HCT116 (cell line): ENCODE measurements at regions not wholly inside any gene's neighbourhood (a gene's known extent, or its start where the extent isn't known, plus 50 kb on each side); places are given as distances from the start of the nearest gene placed in this dataset.

Source experiments
- CTCF ChIP-seq, 3 experiments: fragments of 200-600 bp in 1 of 3; sonication (generic) in 1 of 3; IDR thresholded peaks in 2 of 3; conservative IDR thresholded peaks in 1 of 3; 2 replicates each; pipeline ENCODE4 v1.5.1; 2012 to 2017; ENCODE audit warnings: low read depth in 2 of 3, low read length in 2 of 3, antibody characterized with exemption in 1 of 3, borderline replicate concordance in 1 of 3, control low read depth in 1 of 3, mild to moderate bottlenecking in 1 of 3, mixed read lengths in 1 of 3, mixed run types in 1 of 3, moderate library complexity in 1 of 3; ENCODE audit not compliant: insufficient read depth in 1 of 3
- ELF1 ChIP-seq: IDR thresholded peaks from 2 replicates; pipeline ENCODE4 v1.6.1; 2012; ENCODE audit warnings: low read depth, borderline replicate concordance
- EZH2 ChIP-seq: fragments of 200-600 bp; sonication (generic); IDR thresholded peaks from 2 replicates; pipeline ENCODE4 v1.6.1; 2017; ENCODE audit warnings: antibody characterized with exemption, mixed run types
- FOSL1 ChIP-seq: IDR thresholded peaks from 2 replicates; pipeline ENCODE4 v1.6.1; 2012; ENCODE audit warnings: low read depth
- MAX ChIP-seq: IDR thresholded peaks from 2 replicates; pipeline ENCODE4 v1.6.1; 2012
- POLR2A ChIP-seq: IDR thresholded peaks from 2 replicates; pipeline ENCODE4 v1.7.0; 2011; ENCODE audit warnings: borderline replicate concordance; ENCODE audit not compliant: insufficient read depth, insufficient read length; ENCODE audit errors: extremely low read depth
- POLR2AphosphoS5 ChIP-seq: IDR thresholded peaks from 2 replicates; pipeline ENCODE4 v1.6.1; 2011; ENCODE audit warnings: mild to moderate bottlenecking, low read depth, low read length, moderate library complexity
- RAD21 ChIP-seq: IDR thresholded peaks from 2 replicates; pipeline ENCODE4 v1.6.1; 2012; ENCODE audit warnings: low read depth, mild to moderate bottlenecking
- REST ChIP-seq: IDR thresholded peaks from 2 replicates; pipeline ENCODE4 v1.6.1; 2012; ENCODE audit warnings: low read depth
- SIN3A ChIP-seq: IDR thresholded peaks from 2 replicates; pipeline ENCODE4 v1.6.1; 2012; ENCODE audit warnings: low read depth
- SRF ChIP-seq: IDR thresholded peaks from 2 replicates; pipeline ENCODE4 v1.6.1; 2012; ENCODE audit warnings: low read depth
- ZNF274 ChIP-seq: fragments of 200-500 bp; sonication (Bioruptor generic); IDR thresholded peaks from 2 replicates; pipeline ENCODE4 v1.6.1; 2014; ENCODE audit warnings: mild to moderate bottlenecking, low read depth, low read length, inconsistent platforms

GRCh38 chr1:240004086-240004749 lies 87.5 kb upstream of the FMN2 start:
- TF ChIP-seq MAX: no peak
- peak in 2 of 3 experiments; percentile 61 to 75; a peak in 4 of 6 replicates for TF ChIP-seq CTCF (IDR thresholded peaks at IDR 0.05 in 2 of 3, conservative IDR thresholded peaks at IDR 0.05 in 1 of 3; ENCODE audit: borderline replicate concordance in 1 of 3, insufficient read depth in 1 of 3, low read depth in 2 of 3, low read length in 2 of 3)
- no peak for TF ChIP-seq POLR2A
- TF ChIP-seq SIN3A: no peak
- TF ChIP-seq FOSL1: no peak
- TF ChIP-seq POLR2AphosphoS5: no peak
- TF ChIP-seq EZH2: no peak
- no peak for TF ChIP-seq ZNF274
- TF ChIP-seq RAD21: no peak
- TF ChIP-seq ELF1: no peak
- TF ChIP-seq SRF: no peak
- no peak for TF ChIP-seq REST
